Natural killer cell (primary cell): ENCODE measurements at regions not wholly inside any gene's neighbourhood (a gene's known extent, or its start where the extent isn't known, plus 50 kb on each side); places are given as distances from the start of the nearest gene placed in this dataset.

ENCODE experiments used
- ATAC-seq, 3 donors: fragments of 150-1000 bp in 2 of 3; fragments of 200-7000 bp in 1 of 3; cut with Tn5 transposase; 1 replicate in 1 of 3; 2 replicates in 2 of 3; pipeline ENCODE4 v1.10.0; 2021; ENCODE audit warnings: mild to moderate bottlenecking in 2 of 3, moderate library complexity in 2 of 3
- DNase-seq, 2 donors: peaks; one replicate each; pipeline versions ENCODE4 v3.0.0 to v3.0.0-alpha.2; 2013 to 2021; ENCODE audit warnings: mixed read lengths in 1 of 2
- H3K27ac ChIP-seq: one replicate; pipeline ENCODE4 v1.5.1; 2013; ENCODE audit warnings: mild to moderate bottlenecking, low read length
- H3K27me3 ChIP-seq: one replicate; pipeline ENCODE4 v1.6.1; 2013; ENCODE audit warnings: low read length; ENCODE audit not compliant: control insufficient read depth, insufficient read depth
- H3K36me3 ChIP-seq: one replicate; pipeline ENCODE4 v1.6.1; 2013; ENCODE audit warnings: low read length; ENCODE audit not compliant: control insufficient read depth, insufficient read depth
- H3K4me1 ChIP-seq: one replicate; pipeline ENCODE4 v1.6.1; 2013; ENCODE audit warnings: low read length; ENCODE audit not compliant: control insufficient read depth, insufficient read depth
- H3K4me3 ChIP-seq: one replicate; pipeline ENCODE4 v1.5.1; 2013; ENCODE audit warnings: low read length
- H3K9me3 ChIP-seq: one replicate; pipeline ENCODE4 v1.6.1; 2013; ENCODE audit warnings: low read length; ENCODE audit not compliant: control insufficient read depth, insufficient read depth
- H3K27ac Mint-ChIP-seq, 2 donors: one replicate each; pipeline ENCODE4 v1.8.0; 2022; ENCODE audit warnings: mild to moderate bottlenecking in 2 of 2, mixed read lengths in 2 of 2, moderate library complexity in 1 of 2
- H3K27me3 Mint-ChIP-seq, 2 donors: one replicate each; pipeline ENCODE4 v1.8.0; 2022; ENCODE audit warnings: low read depth in 2 of 2, mixed read lengths in 2 of 2
- H3K36me3 Mint-ChIP-seq: one replicate; pipeline ENCODE4 v1.8.0; 2022; ENCODE audit warnings: mixed read lengths
- H3K4me1 Mint-ChIP-seq, 2 donors: one replicate each; pipeline ENCODE4 v1.8.0; 2022; ENCODE audit warnings: mixed read lengths in 2 of 2
- H3K4me3 Mint-ChIP-seq: one replicate; pipeline ENCODE4 v1.8.0; 2022; ENCODE audit warnings: mild to moderate bottlenecking, moderate library complexity, mixed read lengths
- H3K9me3 Mint-ChIP-seq, 2 donors: one replicate each; pipeline ENCODE4 v1.8.0; 2022; ENCODE audit warnings: mixed read lengths in 2 of 2
- CTCF ChIP-seq: fragments of 200-600 bp; IDR thresholded peaks from one replicate; pipeline ENCODE4 v1.8.0; 2022; ENCODE audit warnings: antibody characterized with exemption
- WGBS: methylation state at CpG from one replicate; pipeline ENCODE4 v1.1.7; 2013; ENCODE audit warnings: missing lambda C conversion rate; ENCODE audit not compliant: insufficient coverage; 5-methylcytosine and 5-hydroxymethylcytosine counted together
- intact Hi-C: fragments of 100-400 bp; cut with micrococcal nuclease; formaldehyde crosslinking; loops from one replicate; pipeline ENCODE4 v1.14.2; 2022

- no peak overlapping the region for H3K27ac Mint-ChIP-seq
- no peak for ATAC-seq
Observed at GRCh38 chr13:106176117-106176516, 359.3 kb downstream of the EFNB2 start.

GRCh38 chr13:106173891-106174610, 361.4 kb downstream of the EFNB2 start:
- H3K36me3 Mint-ChIP-seq: no peaks in the 10 kb centered on the region
- H3K9me3 Mint-ChIP-seq: peaks cover 0 to 8% of the 10 kb centered on the region in 2 donors
- H3K4me1 Mint-ChIP-seq: no peaks in the 10 kb centered on the region
- intact Hi-C loops: no loop called here
- Histone ChIP-seq H3K4me3 (no peak overlapping the region), H3K4me1 (no peaks in the 10 kb centered on the region), H3K36me3 (no peaks in the 10 kb centered on the region), H3K27ac (no peak overlapping the region), H3K9me3 (no peaks in the 10 kb centered on the region), H3K27me3 (no peaks in the 10 kb centered on the region)
- H3K27ac Mint-ChIP-seq: no peak overlapping the region
- DNase-seq (no peak), ATAC-seq (no peak)
- H3K4me3 Mint-ChIP-seq: no peak overlapping the region
- TF ChIP-seq CTCF: no peak
- H3K27me3 Mint-ChIP-seq: no peaks in the 10 kb centered on the region
- WGBS: 58% methylated on average over 3 of the region's 7 CpGs

More at GRCh38 chr13:106176117-106176516, 359.3 kb downstream of the EFNB2 start:
- H3K4me3 ChIP-seq: no peak overlapping the region
- no peaks in the 10 kb centered on the region for H3K27me3 ChIP-seq
- DNase-seq: no peak
- 83% methylated on average over 4 of the region's 4 CpGs for WGBS
- intact Hi-C loops: no loop called here
- TF ChIP-seq CTCF: no peak
- H3K9me3 ChIP-seq: no peaks in the 10 kb centered on the region
- Mint-ChIP-seq H3K4me3 (no peak overlapping the region), H3K4me1 (no peaks in the 10 kb centered on the region), H3K27me3 (no peaks in the 10 kb centered on the region), H3K9me3 (peaks cover 3 to 8% of the 10 kb centered on the region in 2 donors), H3K36me3 (no peaks in the 10 kb centered on the region)
- H3K36me3 ChIP-seq: no peaks in the 10 kb centered on the region
- no peak overlapping the region for H3K27ac ChIP-seq
- no peaks in the 10 kb centered on the region for H3K4me1 ChIP-seq

- ATAC-seq: no peak
- intact Hi-C loops: no loop called here
- Histone ChIP-seq H3K4me1 (no peaks in the 10 kb centered on the region), H3K27ac (no peak overlapping the region), H3K36me3 (no peaks in the 10 kb centered on the region), H3K9me3 (no peaks in the 10 kb centered on the region), H3K4me3 (no peak overlapping the region), H3K27me3 (no peaks in the 10 kb centered on the region)
- Mint-ChIP-seq H3K4me3 (no peak overlapping the region), H3K9me3 (peaks cover 0 to 8% of the 10 kb centered on the region in 2 donors), H3K4me1 (no peaks in the 10 kb centered on the region), H3K36me3 (no peaks in the 10 kb centered on the region), H3K27me3 (no peaks in the 10 kb centered on the region), H3K27ac (no peak overlapping the region)
- DNase-seq: no peak
- no peak for TF ChIP-seq CTCF
- 72% methylated on average over 2 of the region's 2 CpGs for WGBS
Observed at GRCh38 chr13:106173346-106173745, 362.1 kb downstream of the EFNB2 start.
